NCI-H2107 treated with DMSO at 0.1 percent for 48 hours (cell line): ENCODE measurements at regions not wholly inside any gene's neighbourhood (a gene's known extent, or its start where the extent isn't known, plus 50 kb on each side); places are given as distances from the start of the nearest gene placed in this dataset.

ENCODE experiments used
- DNase-seq: peaks from one replicate; lab custom pipeline; 2025; ENCODE audit not compliant: unreplicated experiment; lab: John Stamatoyannopoulos, UW

DNA sequence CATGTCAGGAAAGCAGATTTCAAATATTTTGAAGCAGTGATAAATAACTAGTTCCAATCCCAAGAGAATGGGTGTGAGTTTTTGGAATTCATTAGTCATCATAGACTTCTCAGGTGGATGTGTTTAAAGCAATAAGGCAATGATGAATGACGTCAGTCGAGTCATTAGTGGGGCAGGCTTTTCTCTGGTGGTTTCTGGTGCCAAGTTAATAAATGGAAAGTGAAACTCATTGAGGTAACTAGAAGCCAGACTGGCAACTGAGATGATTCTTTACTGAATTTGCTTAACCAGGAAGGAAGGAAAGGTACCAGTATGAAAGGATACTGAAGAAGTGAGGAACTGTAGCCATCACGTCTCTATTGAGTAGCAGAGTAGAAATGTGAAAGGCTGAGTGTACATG is 311.0 kb downstream of the GPAM start:
- DNase-seq: no peak

DNA sequence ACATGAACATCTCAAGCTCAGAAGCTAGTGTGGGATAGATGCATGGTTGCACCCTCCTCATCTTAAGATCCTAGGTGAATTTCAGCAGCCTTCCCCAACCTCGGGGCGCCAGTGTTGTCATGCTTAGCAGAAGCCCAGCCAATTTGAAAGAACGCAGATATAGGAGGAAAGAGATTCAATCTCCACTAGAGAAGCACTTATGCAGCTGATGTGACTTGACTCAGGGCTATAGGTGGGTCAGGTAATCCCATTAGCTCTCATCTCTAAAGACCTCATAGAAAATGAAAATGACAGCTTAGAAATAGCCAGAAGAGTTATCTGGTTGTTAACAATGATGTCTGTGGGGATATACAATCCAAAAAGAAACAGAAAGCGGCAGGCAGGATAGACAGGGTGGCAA is 310.5 kb downstream of the GPAM start:
- no peak for DNase-seq

DNA sequence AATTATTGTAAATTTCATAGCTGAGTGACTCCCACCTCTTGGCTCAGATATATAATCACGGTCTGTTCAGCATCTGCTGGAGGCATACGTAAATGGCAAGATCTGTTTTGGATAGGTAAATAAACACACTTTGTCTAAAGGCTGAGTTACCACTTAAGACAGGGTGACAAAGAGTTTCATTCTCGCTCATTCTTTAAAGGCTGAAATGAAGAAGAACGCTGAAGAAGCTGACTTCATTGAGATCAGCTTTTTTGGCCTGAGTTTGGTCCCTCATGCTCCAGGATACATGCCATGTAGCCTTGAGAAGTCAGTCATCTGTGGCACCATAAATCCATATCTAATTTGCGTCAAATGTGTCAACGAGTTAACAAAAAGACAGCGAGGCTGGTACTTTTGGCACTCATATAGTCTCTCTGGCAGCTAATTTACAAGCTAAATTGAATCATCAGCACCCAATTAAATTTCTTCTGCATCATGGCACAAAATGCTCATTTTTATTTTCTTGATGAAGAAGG is 309.9 kb downstream of the GPAM start:
- no peak for DNase-seq

DNA sequence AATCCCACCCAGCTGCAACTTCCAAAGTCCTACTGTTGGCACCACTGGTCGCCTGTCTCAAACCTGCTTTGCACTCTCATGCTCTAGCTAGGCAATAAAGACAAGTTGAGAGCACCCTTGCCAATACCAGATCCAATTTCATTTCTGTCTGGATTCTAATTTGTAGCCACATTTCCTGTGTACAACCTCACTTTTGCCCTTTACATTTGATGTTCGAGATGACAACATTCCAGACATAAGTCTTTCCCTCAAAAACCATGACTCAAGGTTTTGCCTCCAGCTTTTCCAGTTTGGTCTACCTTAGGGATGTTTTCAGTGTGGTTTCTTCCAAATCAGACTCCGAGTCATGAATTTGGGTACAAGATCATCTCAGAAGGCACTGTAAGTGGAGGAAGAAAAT is 309.0 kb downstream of the GPAM start:
- DNase-seq: no peak

DNA sequence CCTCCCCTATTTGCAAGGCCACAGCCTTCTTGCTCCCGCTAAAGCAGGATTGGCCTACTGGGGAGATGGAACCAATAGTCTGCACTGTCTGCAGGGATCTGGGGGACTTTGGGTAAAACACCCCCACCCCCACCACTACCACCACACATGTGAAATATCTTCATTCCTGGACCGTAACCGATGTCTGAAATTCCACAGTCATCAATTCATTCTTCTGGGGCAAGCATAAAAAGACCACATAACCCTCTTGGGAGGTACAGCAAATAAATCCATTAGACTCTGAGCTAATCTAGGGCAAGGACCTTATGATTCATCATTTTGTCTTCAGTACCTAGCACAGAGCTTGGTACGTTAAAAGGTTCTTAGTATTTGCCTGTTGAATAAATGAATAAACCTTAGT is 307.8 kb downstream of the GPAM start:
- no peak for DNase-seq

DNA sequence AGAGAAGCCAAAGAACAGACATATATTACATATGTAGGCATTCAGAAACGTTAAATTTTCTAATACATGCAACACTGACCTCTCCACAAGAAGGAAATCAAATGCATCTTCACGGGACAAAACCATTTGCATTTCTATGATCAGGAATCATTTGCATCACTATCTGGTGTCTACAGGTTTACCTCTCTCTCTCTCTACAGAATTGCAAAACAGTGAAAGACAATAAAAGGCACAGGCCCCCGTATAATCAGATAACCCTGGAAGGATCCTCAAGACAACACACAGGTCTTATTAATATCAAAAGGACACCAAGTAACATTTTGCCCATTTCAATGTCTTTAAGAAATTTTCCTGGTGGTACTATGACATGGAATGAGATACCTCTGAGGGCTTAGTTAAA is 306.3 kb downstream of the GPAM start:
- DNase-seq: no peak

DNA sequence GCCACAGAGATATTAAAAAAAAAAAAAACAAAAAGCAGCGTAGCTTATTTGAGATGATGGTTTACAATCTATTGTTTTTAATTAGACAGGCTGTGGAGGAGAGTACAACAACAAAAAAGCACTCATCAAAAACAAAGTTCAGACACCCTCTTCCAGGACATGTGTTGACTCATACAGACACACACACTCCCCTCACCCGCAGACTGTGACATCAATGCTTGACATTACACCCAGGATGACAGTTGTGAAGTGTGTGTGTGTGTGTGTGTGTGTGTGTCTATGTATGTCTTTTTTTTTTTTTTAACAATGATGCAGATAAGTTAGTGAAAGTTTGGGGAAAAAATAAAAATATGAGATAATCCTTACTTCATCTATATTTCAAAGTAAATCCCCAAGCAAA is 303.6 kb downstream of the GPAM start:
- DNase-seq: no peak

DNA sequence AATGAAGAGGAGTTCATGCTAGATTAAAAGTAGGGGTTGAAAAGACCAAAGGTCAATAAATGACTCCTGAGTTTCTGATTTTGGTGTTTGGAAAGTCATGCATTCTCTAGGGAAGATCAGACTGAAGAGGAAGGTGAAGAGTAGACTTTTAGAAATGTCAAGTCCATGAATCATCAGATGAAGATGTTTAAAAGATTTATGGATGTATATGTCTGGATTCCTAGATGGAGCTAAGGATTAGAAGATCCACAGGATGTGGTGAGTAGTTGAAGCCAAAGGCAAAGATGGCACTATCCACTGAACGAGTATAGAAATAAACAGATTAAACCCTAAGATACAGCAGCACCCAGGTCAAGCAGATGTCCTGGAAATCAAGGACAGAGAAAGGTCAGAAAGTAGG is 298.5 kb downstream of the GPAM start:
- DNase-seq: no peak

DNA sequence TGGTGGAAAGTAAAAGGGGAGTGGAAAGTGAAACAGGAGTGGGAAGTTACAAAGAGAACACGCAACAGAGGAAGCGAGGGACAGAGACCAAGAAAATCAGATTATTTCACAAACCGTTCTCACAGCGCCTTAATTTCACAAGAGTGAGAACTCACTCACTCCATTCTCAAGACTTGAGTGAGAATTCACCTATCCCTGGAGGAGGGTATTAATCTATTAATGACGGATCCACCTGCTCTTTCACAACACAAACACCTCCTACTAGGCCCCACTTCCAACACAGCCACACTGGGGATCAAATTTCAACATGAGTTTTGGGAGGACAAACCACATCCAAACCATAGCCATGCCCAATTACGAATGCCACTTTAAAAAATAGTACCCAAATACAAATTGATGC is 297.6 kb downstream of the GPAM start:
- no peak for DNase-seq

DNA sequence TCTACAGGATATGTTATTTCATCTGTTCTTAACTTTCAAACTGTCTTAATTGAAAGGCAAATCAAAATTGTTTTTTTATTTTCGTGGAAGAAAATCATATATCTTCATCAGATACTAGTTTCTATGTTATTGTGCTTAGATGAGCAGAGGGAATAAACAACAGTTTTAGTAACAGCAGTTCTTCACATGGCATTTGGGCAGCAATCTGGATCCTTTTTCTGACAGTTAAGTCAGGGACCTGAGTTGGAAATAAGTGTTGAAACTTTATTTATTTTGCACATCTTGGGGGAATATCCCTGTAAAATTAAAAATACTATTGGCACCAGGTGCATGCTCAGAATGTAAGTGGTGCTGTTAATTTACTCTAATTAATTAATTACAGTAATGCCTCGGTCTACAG is 296.3 kb downstream of the GPAM start:
- no peak for DNase-seq

DNA sequence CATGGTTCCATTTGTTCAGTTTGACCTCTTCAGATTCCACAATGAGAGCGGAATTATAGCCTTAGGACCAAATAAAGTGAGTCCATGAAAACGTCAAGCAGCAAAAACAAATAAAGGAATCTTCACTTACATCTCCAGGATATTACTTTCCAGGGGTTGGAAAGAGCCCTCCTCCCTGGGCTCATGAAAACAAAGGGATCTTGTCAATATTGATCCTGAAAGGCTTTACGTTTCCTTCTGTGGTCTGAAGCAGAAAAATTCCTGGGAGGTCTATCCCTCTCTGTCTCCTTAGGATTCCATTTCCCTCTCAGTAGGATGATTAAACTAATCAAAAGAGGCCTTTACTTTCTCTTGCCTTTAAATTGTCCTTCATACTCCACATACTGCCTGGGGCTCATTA is 293.5 kb downstream of the GPAM start:
- no peak for DNase-seq

DNA sequence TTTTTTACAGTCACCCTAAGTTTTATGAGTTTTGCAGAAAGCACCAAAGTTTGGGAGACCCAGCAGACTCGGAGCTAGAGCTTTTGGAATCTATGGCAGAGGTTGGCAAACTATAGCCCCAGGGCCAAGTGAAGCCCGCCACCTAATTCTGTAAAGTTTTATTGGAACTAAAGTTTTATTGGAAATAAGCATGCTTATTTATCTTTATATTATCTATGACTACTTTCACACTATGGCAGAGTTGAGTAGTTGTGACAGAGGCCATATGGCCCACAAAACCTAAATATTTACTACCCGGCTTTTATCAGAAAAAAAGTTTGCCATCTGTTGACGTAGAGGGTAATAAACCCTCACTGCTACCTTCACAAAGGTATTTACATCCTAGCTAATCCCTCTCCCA is 267.6 kb downstream of the GPAM start:
- DNase-seq: no peak

DNA sequence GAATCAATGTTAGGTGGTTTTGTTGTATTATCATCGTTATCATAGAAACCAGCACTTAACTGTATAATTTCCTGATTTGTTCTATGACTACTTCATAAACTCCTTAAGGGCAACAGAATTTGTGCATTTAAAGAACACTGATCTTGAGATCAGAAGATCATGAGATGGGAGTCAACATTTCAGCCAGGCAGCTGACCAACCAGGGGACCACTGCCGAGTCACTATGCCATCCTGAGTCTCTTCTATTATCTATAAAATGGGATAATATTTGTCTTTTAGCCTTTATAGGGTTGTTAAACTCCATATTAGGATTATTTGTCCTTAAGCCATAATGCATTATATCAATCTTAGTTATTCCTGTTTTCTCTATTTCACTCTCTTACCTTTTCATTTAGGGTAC is 261.7 kb downstream of the GPAM start:
- no peak for DNase-seq

DNA sequence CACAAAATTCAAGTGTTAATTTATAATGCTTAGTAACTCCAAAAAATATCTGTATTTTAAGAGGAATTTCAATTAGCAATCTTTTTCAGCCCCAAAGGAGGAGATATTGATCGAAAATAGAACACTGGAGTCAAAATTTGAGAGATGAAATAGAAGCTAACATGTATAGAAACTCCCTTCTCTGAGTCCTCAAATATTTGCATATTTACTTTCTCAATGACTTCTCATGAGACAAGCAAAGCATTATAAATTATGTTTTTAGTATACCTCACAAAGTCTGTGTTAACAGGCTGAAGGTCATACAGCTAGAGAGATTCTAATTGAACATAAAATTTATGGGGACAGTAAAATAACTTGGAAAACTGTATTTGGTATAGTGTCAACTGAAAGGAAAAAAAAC is 260.5 kb downstream of the GPAM start:
- DNase-seq: no peak

DNA sequence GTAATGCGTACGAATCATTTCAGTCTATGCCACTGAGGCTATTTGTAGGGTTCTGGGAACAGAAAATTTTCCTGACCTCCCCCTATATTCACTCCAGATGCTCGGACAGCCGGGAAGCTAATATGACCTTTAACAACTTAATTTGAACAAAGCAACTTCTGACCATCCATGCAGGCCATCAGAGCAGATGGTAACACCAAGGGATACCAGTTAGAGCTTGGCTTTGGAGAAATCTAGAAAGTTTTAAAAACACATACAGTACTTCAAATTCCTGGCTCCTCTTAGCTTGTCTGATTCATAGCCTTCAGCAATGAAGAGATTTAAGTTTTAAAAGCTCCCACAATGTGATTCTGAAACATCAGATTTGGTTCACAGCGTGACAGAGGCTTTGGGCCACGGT is 257.3 kb downstream of the GPAM start:
- no peak for DNase-seq

DNA sequence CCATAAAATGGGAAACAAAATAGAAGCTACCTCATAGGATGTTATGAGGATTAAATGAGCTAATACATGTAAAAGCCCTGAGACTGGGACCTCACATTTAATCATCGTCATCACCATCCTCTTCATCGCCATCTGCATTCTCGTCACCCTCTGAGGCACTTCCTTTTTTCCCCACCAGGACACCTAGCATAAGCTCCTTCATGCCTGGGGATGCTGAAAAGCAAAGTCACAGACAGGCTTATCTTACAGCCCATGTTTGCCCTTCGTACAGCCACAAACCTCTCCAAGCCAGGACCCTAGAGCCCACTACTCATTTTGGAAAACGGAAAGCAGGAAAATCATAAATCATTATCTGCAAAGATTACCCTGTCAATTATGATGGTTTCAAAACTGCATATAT is 249.6 kb downstream of the GPAM start:
- DNase-seq: no peak

DNA sequence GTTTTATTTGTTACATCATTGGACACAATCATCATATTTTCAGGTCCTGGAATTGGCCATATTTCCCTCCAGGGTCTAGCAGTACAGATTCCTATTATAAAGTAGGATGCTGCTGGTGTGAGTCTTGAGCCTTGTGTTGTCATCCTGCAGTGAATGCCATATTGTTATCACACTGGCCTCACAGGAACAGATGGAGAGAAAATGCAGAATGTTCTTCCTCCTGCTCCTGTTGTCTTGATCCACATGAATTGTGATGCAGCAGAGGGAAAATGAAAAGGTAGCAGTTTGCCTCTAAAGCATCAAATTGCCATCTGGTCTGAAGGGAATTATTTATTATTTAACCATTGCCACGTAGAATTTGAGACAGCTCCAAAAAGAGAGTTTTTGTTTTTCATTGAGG is 248.6 kb downstream of the GPAM start:
- no peak for DNase-seq

DNA sequence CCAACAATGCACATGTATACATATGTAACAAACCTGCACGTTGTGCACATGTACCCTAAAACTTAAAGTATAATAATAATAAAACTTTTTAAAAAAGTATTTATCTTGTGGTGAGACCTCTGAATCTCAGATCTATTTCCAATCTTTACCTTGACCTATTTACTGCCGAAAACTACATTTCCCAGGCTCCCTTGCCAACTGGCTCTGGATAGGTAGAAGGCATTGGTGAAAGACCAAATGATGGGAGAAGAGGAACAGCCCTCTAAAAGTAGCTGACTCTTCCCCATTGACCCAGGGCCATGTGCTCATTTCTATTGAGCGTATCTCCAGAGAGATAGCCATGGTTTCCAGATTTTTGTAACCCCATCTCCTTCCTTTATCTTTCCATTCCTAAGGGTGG is 247.4 kb downstream of the GPAM start:
- no peak for DNase-seq

DNA sequence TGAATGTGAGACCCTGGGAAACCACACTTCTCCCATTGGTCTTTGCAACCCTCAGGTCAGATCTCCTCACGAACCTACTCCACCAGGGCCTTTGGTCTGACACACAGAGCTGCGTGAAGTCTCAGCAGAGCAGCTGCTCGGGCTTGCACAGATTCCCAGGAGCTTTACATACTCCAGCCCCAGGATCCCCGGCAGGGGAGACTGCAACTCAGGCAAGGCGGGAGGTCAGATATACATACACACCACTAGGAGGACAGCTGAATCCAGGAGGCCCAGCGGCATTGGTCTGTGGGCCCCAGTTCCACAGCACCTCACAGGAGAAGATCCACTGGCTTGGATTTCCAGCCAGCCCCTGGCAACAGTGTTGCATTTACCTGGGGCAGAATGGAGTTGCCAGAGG is 239.2 kb downstream of the GPAM start:
- DNase-seq: no peak

DNA sequence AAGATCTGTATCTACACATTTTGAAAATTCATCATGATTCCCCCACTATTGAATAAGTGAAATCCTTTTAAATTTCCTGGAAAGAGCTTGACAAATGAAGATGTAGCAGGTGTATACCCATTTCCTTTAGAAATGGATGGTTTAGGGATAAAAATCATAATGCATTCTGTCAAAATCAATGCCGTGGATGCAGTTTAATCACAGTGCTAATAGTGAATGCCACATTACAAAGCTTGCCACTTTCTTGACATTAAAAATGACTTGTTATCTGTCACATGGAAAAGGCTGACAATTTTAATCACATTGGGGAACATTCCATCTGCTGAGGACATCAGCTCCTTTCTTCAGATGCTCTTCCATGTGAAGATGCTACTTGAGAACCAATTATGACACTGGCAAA is 229.6 kb downstream of the GPAM start:
- no peak for DNase-seq

DNA sequence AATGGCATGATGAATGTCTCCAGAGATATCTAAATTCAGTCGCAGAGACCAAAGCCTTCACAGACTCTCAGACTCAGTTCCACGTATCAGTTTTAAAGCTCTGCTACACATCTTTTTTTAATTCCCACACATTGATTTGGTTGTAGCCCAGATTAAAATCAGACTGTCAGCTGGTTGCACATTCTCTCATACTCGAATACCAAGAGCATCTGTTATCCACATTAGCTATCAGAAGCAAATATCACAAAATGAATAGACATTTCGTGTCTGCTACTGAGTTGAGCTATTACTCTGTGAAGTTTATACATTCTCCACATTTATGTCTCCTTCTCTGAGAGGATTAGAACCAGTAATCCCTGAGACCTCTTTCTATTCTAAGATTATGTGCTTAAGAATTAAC is 229.2 kb downstream of the GPAM start:
- no peak for DNase-seq

DNA sequence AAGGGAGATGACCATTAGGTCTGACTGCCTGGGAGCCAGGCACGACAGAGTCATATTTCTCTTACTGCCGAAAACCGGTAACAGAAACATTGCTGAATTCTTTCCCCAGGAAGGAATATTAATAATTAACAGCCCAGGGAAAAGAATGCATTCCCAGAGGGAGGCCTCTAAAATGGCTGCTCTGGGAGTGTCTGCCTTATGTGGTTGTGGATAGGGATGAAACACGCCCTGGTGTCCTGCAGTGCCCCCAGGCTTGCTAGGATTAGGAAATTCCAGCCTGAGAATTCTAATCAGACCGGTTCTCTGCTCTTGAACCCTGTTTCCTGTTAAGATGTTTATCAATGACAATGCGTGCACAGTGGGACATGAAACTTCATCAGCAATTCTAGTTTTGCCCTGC is 226.7 kb downstream of the GPAM start:
- DNase-seq: no peak

DNA sequence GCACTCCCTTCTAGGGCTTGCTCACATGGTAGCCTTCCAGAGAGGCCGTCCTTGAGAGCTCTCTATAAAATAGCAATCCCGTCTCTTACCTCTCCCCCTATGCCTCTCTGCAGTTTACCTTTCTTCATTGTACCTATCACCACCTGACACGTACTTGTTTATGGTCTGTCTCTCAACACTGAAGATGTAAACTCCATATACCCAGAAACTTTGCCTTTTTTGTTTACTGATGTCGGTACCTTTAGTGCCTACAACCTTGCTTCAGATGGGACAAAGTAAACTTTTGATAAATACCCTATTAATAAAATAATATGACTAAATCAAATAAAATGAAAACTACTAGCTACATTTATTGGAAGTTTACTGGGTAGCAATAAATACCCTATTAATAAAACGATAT is 220.6 kb downstream of the GPAM start:
- DNase-seq: no peak

DNA sequence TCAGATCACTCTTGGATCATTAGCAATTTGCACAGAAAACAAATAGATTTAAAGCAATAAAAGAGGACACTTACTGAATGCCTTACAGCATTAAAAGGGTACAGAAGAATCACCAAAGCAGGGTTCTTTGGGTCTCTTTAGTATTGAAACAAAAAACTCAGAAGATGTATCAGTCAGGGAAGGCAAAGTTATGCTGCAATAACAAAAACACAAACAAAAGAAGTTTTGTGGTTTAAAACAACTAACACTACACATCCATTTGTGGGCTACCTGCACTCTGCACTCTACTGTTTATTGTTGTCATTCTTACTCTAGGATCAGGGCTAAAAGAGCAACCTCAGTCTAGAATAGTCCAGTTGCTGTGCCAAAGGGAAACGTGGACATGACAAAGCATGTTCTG is 216.4 kb downstream of the GPAM start:
- no peak for DNase-seq
